ENCODE measurements at regions not wholly inside any gene's neighbourhood (a gene's known extent, or its start where the extent isn't known, plus 50 kb on each side); places are given as distances from the start of the nearest gene placed in this dataset.

DNA sequence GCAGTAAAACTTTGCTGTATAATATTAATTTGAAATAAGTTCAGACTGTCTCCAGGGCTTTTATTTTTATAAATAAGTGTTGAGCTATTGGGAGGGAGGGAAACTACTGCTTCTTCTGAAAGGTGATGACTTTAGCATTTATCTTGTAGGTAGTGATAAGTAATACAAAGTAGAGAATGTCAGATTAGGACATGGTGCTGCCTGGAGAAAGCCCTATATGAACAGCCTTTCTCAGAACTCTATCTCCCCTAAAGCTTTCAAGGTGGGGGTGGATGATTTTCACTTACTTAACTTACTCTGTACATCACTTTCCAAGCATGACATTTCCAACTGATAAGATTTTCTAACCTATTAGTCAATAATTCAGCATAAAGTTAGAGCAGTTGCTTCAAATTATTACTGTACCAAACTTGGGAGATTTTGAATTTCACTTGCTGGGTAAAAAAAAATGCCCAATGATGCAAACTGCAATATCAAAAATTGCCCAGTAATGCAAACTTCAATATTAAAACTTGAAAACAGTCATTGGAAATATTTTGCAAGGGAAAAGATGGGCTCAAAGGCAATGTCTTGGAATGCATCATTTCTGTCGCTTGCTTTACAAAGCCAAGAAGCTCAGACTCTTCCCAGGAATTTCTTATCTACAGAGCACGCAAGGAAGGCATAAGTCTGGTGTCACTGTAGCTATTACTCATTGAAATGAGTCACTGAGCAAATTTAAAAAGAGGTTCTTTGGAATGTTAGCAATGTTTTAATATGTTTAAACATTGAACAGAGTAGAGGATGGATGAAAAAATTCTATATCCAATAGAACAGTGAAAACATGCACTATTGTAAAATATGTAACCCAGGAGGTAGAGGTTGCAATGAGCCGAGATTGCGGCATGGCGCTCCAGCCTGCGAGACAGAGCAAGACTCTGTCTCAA lies 569.5 kb downstream of the PSAT1 start:
- TF ChIP-seq, protein P1, sequence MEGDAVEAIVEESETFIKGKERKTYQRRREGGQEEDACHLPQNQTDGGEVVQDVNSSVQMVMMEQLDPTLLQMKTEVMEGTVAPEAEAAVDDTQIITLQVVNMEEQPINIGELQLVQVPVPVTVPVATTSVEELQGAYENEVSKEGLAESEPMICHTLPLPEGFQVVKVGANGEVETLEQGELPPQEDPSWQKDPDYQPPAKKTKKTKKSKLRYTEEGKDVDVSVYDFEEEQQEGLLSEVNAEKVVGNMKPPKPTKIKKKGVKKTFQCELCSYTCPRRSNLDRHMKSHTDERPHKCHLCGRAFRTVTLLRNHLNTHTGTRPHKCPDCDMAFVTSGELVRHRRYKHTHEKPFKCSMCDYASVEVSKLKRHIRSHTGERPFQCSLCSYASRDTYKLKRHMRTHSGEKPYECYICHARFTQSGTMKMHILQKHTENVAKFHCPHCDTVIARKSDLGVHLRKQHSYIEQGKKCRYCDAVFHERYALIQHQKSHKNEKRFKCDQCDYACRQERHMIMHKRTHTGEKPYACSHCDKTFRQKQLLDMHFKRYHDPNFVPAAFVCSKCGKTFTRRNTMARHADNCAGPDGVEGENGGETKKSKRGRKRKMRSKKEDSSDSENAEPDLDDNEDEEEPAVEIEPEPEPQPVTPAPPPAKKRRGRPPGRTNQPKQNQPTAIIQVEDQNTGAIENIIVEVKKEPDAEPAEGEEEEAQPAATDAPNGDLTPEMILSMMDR (conservative IDR thresholded peaks at IDR 0.05; ENCODE audit: low read length), result no peak
- TF ChIP-seq EZH2phosphoT487 (IDR thresholded peaks at IDR 0.05; ENCODE audit: borderline replicate concordance), result no peak
